ENCODE measurements at regions not wholly inside any gene's neighbourhood (a gene's known extent, or its start where the extent isn't known, plus 50 kb on each side); places are given as distances from the start of the nearest gene placed in this dataset.

DNA sequence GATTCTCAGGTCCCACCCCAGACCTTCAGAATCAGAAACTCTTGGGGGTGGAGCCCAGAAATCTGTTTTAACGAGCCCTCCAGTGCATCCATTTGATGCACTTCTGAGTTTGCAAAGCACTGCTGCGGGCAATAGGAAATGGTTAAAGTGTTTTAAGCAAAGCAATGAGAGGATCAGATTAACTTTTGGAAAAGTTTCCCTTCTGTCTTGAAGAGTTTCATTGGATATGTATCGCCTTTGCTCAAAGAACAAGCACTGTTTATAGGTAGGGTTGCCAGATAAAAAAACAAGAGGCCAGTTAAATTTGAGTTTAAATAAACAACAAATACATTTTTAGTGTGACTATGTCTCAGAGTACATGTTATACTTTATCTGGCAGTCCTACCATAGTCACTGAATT lies 226.0 kb downstream of the BMP7 start:
- no peak overlapping the region for H3K27ac ChIP-seq (ENCODE audit: low read depth in 2 of 2, low read length in 2 of 2)
- TF ChIP-seq, protein P1, sequence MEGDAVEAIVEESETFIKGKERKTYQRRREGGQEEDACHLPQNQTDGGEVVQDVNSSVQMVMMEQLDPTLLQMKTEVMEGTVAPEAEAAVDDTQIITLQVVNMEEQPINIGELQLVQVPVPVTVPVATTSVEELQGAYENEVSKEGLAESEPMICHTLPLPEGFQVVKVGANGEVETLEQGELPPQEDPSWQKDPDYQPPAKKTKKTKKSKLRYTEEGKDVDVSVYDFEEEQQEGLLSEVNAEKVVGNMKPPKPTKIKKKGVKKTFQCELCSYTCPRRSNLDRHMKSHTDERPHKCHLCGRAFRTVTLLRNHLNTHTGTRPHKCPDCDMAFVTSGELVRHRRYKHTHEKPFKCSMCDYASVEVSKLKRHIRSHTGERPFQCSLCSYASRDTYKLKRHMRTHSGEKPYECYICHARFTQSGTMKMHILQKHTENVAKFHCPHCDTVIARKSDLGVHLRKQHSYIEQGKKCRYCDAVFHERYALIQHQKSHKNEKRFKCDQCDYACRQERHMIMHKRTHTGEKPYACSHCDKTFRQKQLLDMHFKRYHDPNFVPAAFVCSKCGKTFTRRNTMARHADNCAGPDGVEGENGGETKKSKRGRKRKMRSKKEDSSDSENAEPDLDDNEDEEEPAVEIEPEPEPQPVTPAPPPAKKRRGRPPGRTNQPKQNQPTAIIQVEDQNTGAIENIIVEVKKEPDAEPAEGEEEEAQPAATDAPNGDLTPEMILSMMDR (IDR thresholded peaks at IDR 0.05; ENCODE audit: borderline replicate concordance, extremely low read depth, insufficient read depth) = no peak

DNA sequence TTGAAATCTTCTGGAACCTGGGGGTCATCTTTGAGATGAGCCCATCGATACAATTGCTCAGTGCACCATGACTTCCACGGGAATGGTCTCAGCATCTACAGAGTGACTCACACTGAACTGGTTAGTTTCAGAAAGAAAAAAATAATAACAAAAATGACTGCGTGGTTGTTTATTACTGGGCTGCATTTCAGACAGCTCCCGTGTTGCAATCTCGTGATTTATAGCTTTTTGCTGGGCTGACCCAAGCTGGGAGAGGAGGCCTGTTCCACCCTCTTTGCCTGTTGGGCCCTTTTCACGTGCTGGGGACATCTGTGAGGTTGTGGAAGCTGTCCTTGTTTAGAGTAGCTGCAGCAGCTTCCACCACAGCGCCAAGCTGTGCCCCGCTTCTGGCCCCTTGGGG lies 225.5 kb downstream of the BMP7 start:
- no peaks in the 10 kb centered on the region for H3K36me3 ChIP-seq (ENCODE audit: control insufficient read depth in 2 of 3, insufficient read depth in 3 of 3, low read length in 3 of 3)
- intact Hi-C loops (cut with DNase I) = no loop called here
- H3K27ac ChIP-seq (ENCODE audit: low read depth in 2 of 2, low read length in 2 of 2) = no peak overlapping the region
- H3K4me3 ChIP-seq (ENCODE audit: low read length in 3 of 3) = no peak overlapping the region
- no peak for FAIRE-seq
- no peaks in the 10 kb centered on the region for H3K9me3 ChIP-seq (ENCODE audit: control insufficient read depth in 2 of 3, insufficient read depth in 1 of 3, low read length in 3 of 3)
- no peak overlapping the region for H3K9ac ChIP-seq (ENCODE audit: low read length in 3 of 3)
- DNase-seq = no peak
- no peaks in the 10 kb centered on the region for H3K4me1 ChIP-seq (ENCODE audit: control insufficient read depth in 2 of 3, insufficient read depth in 2 of 3, low read depth in 1 of 3, low read length in 3 of 3)
- no peaks in the 10 kb centered on the region for H3K27me3 ChIP-seq (ENCODE audit: control insufficient read depth, insufficient read depth, low read length)
- TF ChIP-seq, protein P1 (IDR thresholded peaks at IDR 0.05; ENCODE audit: borderline replicate concordance, extremely low read depth, insufficient read depth) = no peak

More for the DNA sequence above, 226.0 kb downstream of the BMP7 start:
- intact Hi-C loops (cut with DNase I) = no loop called here
- Histone ChIP-seq H3K36me3 (ENCODE audit: control insufficient read depth in 2 of 3, insufficient read depth in 3 of 3, low read length in 3 of 3) (no peaks in the 10 kb centered on the region), H3K9ac (ENCODE audit: low read length in 3 of 3) (no peak overlapping the region), H3K4me3 (ENCODE audit: low read length in 3 of 3) (no peak overlapping the region), H3K4me1 (ENCODE audit: control insufficient read depth in 2 of 3, insufficient read depth in 2 of 3, low read depth in 1 of 3, low read length in 3 of 3) (no peaks in the 10 kb centered on the region), H3K9me3 (ENCODE audit: control insufficient read depth in 2 of 3, insufficient read depth in 1 of 3, low read length in 3 of 3) (no peaks in the 10 kb centered on the region), H3K27me3 (ENCODE audit: control insufficient read depth, insufficient read depth, low read length) (no peaks in the 10 kb centered on the region)
- no peak for FAIRE-seq
- no peak for DNase-seq

DNA sequence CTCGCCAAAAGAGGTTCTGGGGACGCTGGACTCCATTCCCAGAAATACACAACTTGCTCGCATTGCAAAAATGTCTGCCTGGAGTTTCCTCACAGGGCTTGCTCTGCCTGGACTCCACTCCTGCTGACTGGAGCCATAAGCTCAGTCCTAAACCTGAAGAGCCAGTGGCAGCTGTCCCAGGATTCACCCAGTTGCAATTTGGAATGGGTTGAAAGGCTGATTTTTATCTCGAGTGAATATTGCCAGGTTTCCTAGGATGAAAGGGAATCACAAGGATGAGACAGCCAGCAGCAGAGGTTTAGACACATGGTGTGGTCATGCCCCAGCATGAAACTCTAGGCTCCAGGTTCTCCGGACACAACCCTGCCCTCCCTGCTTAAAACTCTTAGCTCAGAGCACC lies 223.3 kb downstream of the BMP7 start:
- DNase-seq (no peak), FAIRE-seq (no peak)
- TF ChIP-seq, protein P1 (IDR thresholded peaks at IDR 0.05; ENCODE audit: borderline replicate concordance, extremely low read depth, insufficient read depth) = no peak
- H3K27me3 ChIP-seq (ENCODE audit: control insufficient read depth, insufficient read depth, low read length) = no peaks in the 10 kb centered on the region
- H3K36me3 ChIP-seq (ENCODE audit: control insufficient read depth in 2 of 3, insufficient read depth in 3 of 3, low read length in 3 of 3) = no peaks in the 10 kb centered on the region
- H3K4me3 ChIP-seq (ENCODE audit: low read length in 3 of 3) = no peak overlapping the region
- H3K4me1 ChIP-seq (ENCODE audit: control insufficient read depth in 2 of 3, insufficient read depth in 2 of 3, low read depth in 1 of 3, low read length in 3 of 3) = no peaks in the 10 kb centered on the region
- H3K27ac ChIP-seq (ENCODE audit: low read depth in 2 of 2, low read length in 2 of 2) = no peak overlapping the region
- H3K9ac ChIP-seq (ENCODE audit: low read length in 3 of 3) = no peak overlapping the region
- no peaks in the 10 kb centered on the region for H3K9me3 ChIP-seq (ENCODE audit: control insufficient read depth in 2 of 3, insufficient read depth in 1 of 3, low read length in 3 of 3)
- intact Hi-C loops (cut with DNase I) = no loop called here

DNA sequence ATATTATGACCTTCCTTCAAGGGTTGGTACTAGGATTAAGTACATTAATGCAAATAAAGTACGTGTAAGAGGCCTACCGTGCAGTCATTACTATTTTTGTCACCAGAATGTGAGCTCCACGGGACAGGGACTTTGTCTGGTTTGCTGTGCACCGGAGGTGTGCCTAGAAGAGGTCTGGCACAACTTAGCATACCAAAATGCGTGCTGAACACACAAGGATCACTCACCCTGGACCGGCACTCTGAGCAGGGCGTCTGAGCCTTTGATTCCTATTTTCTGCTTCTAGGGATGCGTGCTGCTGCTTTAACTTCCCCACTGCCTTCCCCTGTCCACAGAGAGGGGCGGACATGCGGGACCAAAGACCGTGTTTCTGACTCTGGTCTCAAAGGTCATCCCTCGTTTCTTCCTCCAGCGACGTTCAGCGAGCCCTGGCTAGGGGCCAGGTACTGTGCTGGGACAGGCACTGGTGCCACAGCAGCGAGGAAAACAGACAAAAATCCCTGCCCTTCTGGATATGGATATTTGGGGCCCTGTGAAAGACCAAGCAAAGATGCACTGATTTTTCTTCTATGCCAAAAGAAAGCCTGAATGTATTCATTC lies 222.7 kb downstream of the BMP7 start:
- Histone ChIP-seq H3K9ac (ENCODE audit: low read length in 3 of 3) (no peak overlapping the region), H3K27me3 (ENCODE audit: control insufficient read depth, insufficient read depth, low read length) (no peaks in the 10 kb centered on the region), H3K4me1 (ENCODE audit: control insufficient read depth in 2 of 3, insufficient read depth in 2 of 3, low read depth in 1 of 3, low read length in 3 of 3) (no peaks in the 10 kb centered on the region), H3K4me3 (ENCODE audit: low read length in 3 of 3) (no peak overlapping the region), H3K36me3 (ENCODE audit: control insufficient read depth in 2 of 3, insufficient read depth in 3 of 3, low read length in 3 of 3) (no peaks in the 10 kb centered on the region), H3K27ac (ENCODE audit: low read depth in 2 of 2, low read length in 2 of 2) (no peak overlapping the region), H3K9me3 (ENCODE audit: control insufficient read depth in 2 of 3, insufficient read depth in 1 of 3, low read length in 3 of 3) (no peaks in the 10 kb centered on the region)
- intact Hi-C loops (cut with DNase I) = no loop called here
- FAIRE-seq = no peak
- TF ChIP-seq, protein P1 (IDR thresholded peaks at IDR 0.05; ENCODE audit: borderline replicate concordance, extremely low read depth, insufficient read depth) = no peak
- no peak for DNase-seq

Data from kidney (tissue), 13 donors.